OCI-LY7 (cell line): ENCODE measurements at regions not wholly inside any gene's neighbourhood (a gene's known extent, or its start where the extent isn't known, plus 50 kb on each side); places are given as distances from the start of the nearest gene placed in this dataset.

Experiments
- BruUV-seq: library from RNA; stranded (reverse); fragments of 400-500 nt; replicated peaks from 2 replicates; lab custom pipeline; 2021; lab: Mats Ljungman, UMichigan
- CTCF ChIA-PET: fragments of 300-600 bp; sonication (Branson Sonifier 250); formaldehyde crosslinking; loops from one replicate; lab custom pipeline; 2022; ENCODE audit warnings: antibody characterized with exemption; ENCODE audit not compliant: unreplicated experiment; lab: Charles Lee
- POLR2A ChIA-PET: fragments of 300-600 bp; sonication (Branson Sonifier 250); formaldehyde crosslinking; loops from one replicate; lab custom pipeline; 2022; ENCODE audit warnings: antibody characterized with exemption; lab: Charles Lee
- DNase-seq: peaks from one replicate; pipeline ENCODE4 v3.0.0-alpha.2; 2015; ENCODE audit warnings: low spot score
- H2AFZ ChIP-seq: fragments of 200-600 bp; sonication (generic), shearing (Covaris generic); 2 replicates; pipeline ENCODE4 v1.6.1; 2014; ENCODE audit warnings: mild to moderate bottlenecking, antibody characterized with exemption, low read length, moderate library complexity
- H3K27ac ChIP-seq: fragments of 200-600 bp; sonication (generic); 2 replicates; pipeline ENCODE4 v1.5.1; 2014; ENCODE audit warnings: mixed run types, low read depth, mild to moderate bottlenecking, moderate library complexity, low read length, inconsistent platforms; ENCODE audit not compliant: poor library complexity, severe bottlenecking
- H3K36me3 ChIP-seq: fragments of 200-600 bp; sonication (generic); 2 replicates; pipeline ENCODE4 v1.6.1; 2014; ENCODE audit warnings: mild to moderate bottlenecking, antibody characterized with exemption, low read length, moderate library complexity, mixed read lengths; ENCODE audit not compliant: insufficient read depth
- H3K4me1 ChIP-seq: fragments of 200-600 bp; sonication (generic); 2 replicates; pipeline ENCODE4 v1.5.1; 2014; ENCODE audit warnings: mild to moderate bottlenecking, low read length; ENCODE audit not compliant: insufficient read depth, poor library complexity, severe bottlenecking
- H3K4me2 ChIP-seq: fragments of 200-600 bp; sonication (generic); 2 replicates; pipeline ENCODE4 v1.6.1; 2014; ENCODE audit warnings: mild to moderate bottlenecking, low read length
- H3K4me3 ChIP-seq: fragments of 200-600 bp; sonication (generic); 2 replicates; pipeline ENCODE4 v1.5.1; 2014; ENCODE audit warnings: mild to moderate bottlenecking, low read depth, low read length; ENCODE audit not compliant: poor library complexity, severe bottlenecking
- H3K79me2 ChIP-seq: fragments of 200-600 bp; sonication (generic); 2 replicates; pipeline ENCODE4 v1.6.1; 2016; ENCODE audit warnings: low read depth, mild to moderate bottlenecking, low read length, moderate library complexity, mixed read lengths; ENCODE audit not compliant: insufficient read depth
- H3K9me2 ChIP-seq: fragments of 200-600 bp; sonication (generic); 2 replicates; pipeline ENCODE4 v1.6.1; 2016; ENCODE audit warnings: mild to moderate bottlenecking, low read length, mixed read lengths; ENCODE audit not compliant: insufficient read depth
- H3K9me3 ChIP-seq: fragments of 200-600 bp; sonication (generic); 2 replicates; pipeline ENCODE4 v1.6.1; 2014; ENCODE audit warnings: mild to moderate bottlenecking, mixed run types, low read length, mixed read lengths
- H4K20me1 ChIP-seq: fragments of 200-600 bp; sonication (generic); 2 replicates; pipeline ENCODE4 v1.6.1; 2014; ENCODE audit warnings: mild to moderate bottlenecking, antibody characterized with exemption, low read length, moderate library complexity, mixed read lengths; ENCODE audit not compliant: insufficient read depth
- EZH2phosphoT487 ChIP-seq: fragments of 200-600 bp; sonication (generic); IDR thresholded peaks from 2 replicates; pipeline ENCODE4 v1.6.1; 2018; ENCODE audit warnings: low read depth, borderline replicate concordance, mild to moderate bottlenecking, mixed run types, antibody characterized with exemption, low read length, moderate library complexity, mixed read lengths
- intact Hi-C: fragments of 100-400 bp; cut with micrococcal nuclease; formaldehyde crosslinking; loops from one replicate; pipeline ENCODE4 v1.10.0; 2022; ENCODE audit not compliant: unreplicated experiment
- TF ChIP-seq, protein P1 (sequence below): fragments of 200-600 bp; sonication (generic); conservative IDR thresholded peaks from 2 replicates; pipeline ENCODE4 v1.5.1; 2014; ENCODE audit warnings: mild to moderate bottlenecking, antibody characterized with exemption, low read length, moderate library complexity, mixed read lengths

DNA sequence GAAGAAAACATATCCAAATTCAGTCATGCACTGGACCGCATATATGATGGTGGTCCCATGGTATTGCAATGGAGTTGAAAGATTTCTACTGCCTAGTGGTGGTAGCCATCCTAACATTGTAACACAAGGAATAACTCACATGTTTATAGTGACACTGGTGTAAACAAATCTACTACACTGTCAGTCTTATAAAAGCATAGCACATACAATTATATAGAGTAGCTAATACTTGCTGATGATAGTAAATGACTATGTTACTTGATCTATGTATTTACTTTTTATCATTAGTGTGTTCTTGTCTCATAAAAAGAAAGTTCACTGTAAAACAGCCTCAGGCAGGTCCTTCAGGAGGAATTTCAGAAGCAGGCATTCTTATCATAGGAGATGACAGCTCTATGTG lies 96.0 kb upstream of the CDIN1 start:
- no peaks in the 10 kb centered on the region for H3K9me3 ChIP-seq
- H3K4me3 ChIP-seq: no peak overlapping the region
- no peaks in the 10 kb centered on the region for H3K79me2 ChIP-seq
- no TSS peak for BruUV-seq
- no peaks in the 10 kb centered on the region for H3K4me1 ChIP-seq
- no peak for DNase-seq
- CTCF ChIA-PET: interaction anchor here (0.5 kb wide), 1 partner anchor 714 kb away, joined by 3 read pairs; no protein-coding TSS in a partner anchor
- H3K4me2 ChIP-seq: no peak overlapping the region
- intact Hi-C loops: no loop called here
- no peaks in the 10 kb centered on the region for H4K20me1 ChIP-seq
- H3K9me2 ChIP-seq: no peaks in the 10 kb centered on the region
- TF ChIP-seq, protein P1, sequence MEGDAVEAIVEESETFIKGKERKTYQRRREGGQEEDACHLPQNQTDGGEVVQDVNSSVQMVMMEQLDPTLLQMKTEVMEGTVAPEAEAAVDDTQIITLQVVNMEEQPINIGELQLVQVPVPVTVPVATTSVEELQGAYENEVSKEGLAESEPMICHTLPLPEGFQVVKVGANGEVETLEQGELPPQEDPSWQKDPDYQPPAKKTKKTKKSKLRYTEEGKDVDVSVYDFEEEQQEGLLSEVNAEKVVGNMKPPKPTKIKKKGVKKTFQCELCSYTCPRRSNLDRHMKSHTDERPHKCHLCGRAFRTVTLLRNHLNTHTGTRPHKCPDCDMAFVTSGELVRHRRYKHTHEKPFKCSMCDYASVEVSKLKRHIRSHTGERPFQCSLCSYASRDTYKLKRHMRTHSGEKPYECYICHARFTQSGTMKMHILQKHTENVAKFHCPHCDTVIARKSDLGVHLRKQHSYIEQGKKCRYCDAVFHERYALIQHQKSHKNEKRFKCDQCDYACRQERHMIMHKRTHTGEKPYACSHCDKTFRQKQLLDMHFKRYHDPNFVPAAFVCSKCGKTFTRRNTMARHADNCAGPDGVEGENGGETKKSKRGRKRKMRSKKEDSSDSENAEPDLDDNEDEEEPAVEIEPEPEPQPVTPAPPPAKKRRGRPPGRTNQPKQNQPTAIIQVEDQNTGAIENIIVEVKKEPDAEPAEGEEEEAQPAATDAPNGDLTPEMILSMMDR: no peak
- TF ChIP-seq EZH2phosphoT487: no peak
- no peak overlapping the region for H2AFZ ChIP-seq
- no peaks in the 10 kb centered on the region for H3K36me3 ChIP-seq
- POLR2A ChIA-PET: interaction anchor here (0.6 to 1.5 kb wide), 2 partner anchors 10 to 273 kb away, joined by 3 to 6 read pairs; no protein-coding TSS in a partner anchor
- H3K27ac ChIP-seq: no peak overlapping the region

DNA sequence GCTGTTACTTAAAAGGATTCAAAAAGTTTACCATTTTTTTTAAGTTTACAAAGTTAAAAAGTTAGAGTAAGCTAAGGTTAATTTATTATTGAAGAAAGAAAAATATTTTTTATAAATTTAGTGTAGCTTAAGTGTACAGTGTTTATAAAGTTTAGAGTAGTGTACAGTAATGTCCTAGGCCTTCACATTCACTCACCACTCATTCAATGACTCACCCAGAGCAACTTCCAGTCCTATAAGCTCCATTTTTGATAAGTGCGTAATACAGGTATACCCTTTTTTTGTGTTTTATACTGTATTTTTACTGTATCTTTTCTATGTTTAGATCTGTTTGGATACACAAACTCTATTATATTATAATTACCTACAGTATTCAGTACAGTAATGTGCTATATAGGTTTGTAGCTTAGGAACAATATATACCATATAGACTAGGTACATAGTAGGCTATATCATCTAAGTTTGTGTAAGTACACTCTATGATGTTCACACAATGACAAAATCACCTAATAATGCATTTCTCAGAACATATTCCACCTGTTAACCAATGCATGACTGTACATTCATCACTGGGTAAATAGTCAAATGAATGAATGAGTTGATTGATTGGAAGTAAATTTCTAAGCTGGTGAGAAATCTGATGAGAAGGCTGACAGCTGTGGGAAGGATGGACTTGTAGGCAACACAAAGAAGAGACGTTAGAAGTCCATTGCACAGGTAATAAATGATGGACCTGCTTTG lies 95.2 kb upstream of the CDIN1 start:
- CTCF ChIA-PET: interaction anchor here (0.5 to 0.6 kb wide), 2 partner anchors 25 to 713 kb away, joined by 3 read pairs; no protein-coding TSS in a partner anchor
- no peak for TF ChIP-seq EZH2phosphoT487
- TF ChIP-seq, protein P1: no peak

DNA sequence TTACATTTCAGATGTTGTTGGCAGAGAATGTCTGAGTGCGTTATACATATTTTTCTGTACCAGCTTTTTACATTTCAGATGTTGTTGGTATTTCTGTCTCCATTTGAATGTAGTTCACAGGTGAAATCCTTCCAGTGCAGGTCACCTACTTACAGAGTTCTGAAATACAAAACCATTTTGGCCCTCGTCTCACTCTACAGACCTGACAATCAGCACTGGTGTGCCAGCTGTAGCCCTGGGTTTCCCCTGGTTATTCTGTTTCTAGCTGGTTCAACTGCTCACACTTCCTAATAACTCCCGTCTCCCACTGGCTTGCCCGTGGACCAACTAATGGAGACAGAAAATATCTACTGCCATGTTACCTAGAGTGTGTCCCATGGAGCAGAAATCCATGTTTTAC lies 87.5 kb upstream of the CDIN1 start:
- no peaks in the 10 kb centered on the region for H3K79me2 ChIP-seq
- ChIA-PET CTCF (no interaction called here), POLR2A (no interaction called here)
- H3K9me2 ChIP-seq: no peaks in the 10 kb centered on the region
- H3K4me2 ChIP-seq: no peak overlapping the region
- no TSS peak for BruUV-seq
- no peak for TF ChIP-seq EZH2phosphoT487
- TF ChIP-seq, protein P1: no peak
- H2AFZ ChIP-seq: no peak overlapping the region
- H3K36me3 ChIP-seq: no peaks in the 10 kb centered on the region
- no peak for DNase-seq
- intact Hi-C loops: no loop called here
- H3K4me1 ChIP-seq: no peaks in the 10 kb centered on the region
- H3K4me3 ChIP-seq: no peak overlapping the region
- no peaks in the 10 kb centered on the region for H4K20me1 ChIP-seq
- H3K9me3 ChIP-seq: no peaks in the 10 kb centered on the region
- H3K27ac ChIP-seq: no peak overlapping the region

More for the DNA sequence above, 95.2 kb upstream of the CDIN1 start:
- DNase-seq: no peak
- Histone ChIP-seq H3K79me2 (no peaks in the 10 kb centered on the region), H3K36me3 (no peaks in the 10 kb centered on the region), H2AFZ (no peak overlapping the region), H3K27ac (no peak overlapping the region), H3K9me3 (no peaks in the 10 kb centered on the region), H3K4me3 (no peak overlapping the region), H3K4me1 (no peaks in the 10 kb centered on the region), H3K4me2 (no peak overlapping the region), H3K9me2 (no peaks in the 10 kb centered on the region), H4K20me1 (no peaks in the 10 kb centered on the region)
- POLR2A ChIA-PET: interaction anchor here (1.5 kb wide), 1 partner anchor 9 kb away, joined by 6 read pairs; no protein-coding TSS in a partner anchor
- intact Hi-C loops: no loop called here
- no TSS peak for BruUV-seq
